CD4-positive, alpha-beta T cell treated with Interleukin-4 for 1 hour (primary cell): ENCODE measurements at regions not wholly inside any gene's neighbourhood (a gene's known extent, or its start where the extent isn't known, plus 50 kb on each side); places are given as distances from the start of the nearest gene placed in this dataset.

Source experiments
- DNase-seq, 2 donors: peaks; one replicate each; pipeline ENCODE4 v3.0.0-alpha.2; 2020 to 2022

- DNase-seq, result no peak
Measured at GRCh38 chr4:128524311-128524710, 236.7 kb upstream of the PGRMC2 start.

DNA sequence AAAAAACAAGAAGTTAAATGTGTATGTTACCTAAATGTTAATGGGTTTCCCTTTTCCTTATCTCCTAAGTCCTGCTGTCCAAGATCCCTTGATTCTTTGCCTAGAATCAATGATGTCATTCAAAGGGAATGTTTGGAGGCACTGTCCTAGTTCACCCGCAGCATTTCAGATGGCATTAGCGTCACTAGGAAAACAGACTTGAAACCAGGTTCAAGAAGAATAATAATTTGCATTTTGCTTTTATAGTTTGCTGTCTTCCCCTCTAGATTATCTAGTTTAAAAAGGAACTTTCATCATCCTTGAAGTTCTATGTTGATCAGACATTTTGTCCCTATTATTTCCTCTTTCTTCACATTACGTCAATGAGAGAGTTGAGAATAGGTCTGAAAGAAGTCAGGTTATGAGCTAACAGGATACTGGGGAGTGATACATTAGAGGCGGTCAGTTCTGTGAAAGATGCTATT lies 234.1 kb upstream of the PGRMC2 start:
- DNase-seq, result no peak

DNA sequence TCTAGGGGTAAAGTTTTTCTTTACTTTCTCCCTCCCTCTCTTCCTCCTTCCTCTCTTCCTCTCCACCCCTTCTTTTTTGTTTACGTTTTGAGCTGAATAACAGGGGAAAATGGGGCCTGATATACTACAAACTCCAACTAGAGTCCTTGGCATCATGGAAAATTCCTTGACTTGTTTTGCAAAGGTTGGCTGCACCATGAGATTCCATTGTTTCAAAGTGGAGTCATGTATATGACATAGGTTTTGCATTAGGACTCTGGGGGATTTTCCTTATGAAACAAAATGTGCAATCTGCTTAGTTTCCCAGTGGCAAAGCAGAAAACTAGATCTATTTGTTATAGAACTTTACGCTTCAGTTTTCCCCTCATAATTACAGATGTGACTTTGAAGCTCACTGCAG lies 233.5 kb upstream of the PGRMC2 start:
- DNase-seq, result no peak

- DNase-seq, result no peak
Measured at GRCh38 chr4:128519163-128519830, 231.7 kb upstream of the PGRMC2 start.

GRCh38 chr4:128517739-128518510 lies 230.3 kb upstream of the PGRMC2 start:
- no peak for DNase-seq

- DNase-seq, result no peak
Measured at GRCh38 chr4:128517096-128517738, 229.6 kb upstream of the PGRMC2 start.

DNA sequence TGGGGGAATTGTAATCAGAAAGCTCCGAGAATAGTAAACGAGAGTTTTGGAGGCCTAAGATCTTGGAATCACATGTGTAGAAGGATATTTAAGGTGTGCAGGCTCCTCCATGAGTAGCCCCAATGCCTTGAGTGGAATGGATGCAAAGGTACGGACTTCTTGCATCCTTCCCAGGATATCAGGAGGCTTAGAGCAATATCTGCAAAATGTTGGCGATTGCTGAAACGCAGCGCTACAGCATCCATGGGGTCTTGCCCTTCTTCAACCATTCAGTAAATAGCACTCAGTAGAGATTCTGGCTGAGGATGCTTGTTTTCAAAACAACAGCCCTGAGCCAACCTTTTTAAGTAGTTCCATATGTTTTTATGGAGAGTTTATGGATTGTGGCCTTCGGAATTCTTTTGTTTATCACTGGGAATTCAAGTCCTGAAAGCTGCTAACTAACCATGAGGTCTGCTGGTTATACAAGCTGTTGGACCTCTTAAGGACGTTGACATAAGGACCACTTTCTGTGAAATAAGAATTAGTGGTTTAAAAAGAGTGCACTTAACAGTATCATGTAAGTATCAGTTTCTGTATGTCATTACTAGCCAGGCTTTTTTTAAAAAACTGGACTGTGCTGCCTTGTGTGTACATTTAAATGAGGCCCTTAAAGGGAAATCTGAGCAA lies 228.8 kb upstream of the PGRMC2 start:
- DNase-seq, result no peak

GRCh38 chr4:128513664-128514484 lies 226.3 kb upstream of the PGRMC2 start:
- no peak for DNase-seq

DNA sequence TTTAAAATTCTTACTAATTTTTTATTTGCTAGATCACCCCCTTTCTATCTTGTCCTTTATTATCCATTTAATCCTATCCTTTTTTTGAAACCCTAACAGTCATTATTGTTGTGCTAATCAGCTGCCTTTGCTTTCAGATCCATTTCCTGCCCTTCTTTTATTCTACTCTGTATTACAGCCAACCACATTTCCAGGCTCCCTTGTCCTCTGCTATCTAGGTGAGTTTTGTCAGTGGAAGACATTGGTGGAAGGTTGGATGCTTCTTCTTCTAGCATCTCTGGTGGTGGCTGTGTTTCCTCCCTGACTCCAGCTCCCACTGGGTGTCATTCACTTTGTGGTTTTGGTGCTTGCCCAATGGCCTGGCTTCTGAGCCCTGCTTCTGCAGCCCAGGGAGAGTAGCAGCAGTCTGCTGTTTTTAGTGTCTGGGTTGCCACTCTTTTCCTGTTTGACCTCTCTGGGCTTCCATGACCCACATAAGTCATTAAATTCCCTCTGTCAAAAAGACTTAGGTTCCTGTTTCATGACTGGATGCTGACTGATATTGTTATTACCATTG lies 225.2 kb upstream of the PGRMC2 start:
- DNase-seq, result no peak

DNA sequence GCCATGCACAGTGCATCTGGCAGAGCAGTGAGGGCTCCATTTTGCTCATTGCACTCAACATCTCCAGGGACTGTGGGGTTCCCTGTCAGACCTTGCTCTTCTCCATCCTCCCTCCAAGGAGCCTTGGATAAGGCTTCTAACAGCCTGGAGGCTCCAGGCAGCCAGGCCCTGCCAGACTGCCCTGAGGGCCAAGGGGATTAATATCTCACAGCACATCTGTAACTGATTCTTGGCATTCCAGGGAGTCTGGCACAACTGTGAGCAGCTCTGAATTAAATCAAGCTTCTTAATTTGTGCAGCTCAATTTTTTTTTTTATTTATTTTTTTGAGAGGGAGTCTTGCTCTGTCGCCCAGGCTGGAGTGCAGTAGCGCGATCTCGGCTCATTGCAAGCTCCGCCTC lies 224.5 kb upstream of the PGRMC2 start:
- no peak for DNase-seq

- DNase-seq, result no peak
Measured at GRCh38 chr4:128510850-128511249, 223.2 kb upstream of the PGRMC2 start.

DNA sequence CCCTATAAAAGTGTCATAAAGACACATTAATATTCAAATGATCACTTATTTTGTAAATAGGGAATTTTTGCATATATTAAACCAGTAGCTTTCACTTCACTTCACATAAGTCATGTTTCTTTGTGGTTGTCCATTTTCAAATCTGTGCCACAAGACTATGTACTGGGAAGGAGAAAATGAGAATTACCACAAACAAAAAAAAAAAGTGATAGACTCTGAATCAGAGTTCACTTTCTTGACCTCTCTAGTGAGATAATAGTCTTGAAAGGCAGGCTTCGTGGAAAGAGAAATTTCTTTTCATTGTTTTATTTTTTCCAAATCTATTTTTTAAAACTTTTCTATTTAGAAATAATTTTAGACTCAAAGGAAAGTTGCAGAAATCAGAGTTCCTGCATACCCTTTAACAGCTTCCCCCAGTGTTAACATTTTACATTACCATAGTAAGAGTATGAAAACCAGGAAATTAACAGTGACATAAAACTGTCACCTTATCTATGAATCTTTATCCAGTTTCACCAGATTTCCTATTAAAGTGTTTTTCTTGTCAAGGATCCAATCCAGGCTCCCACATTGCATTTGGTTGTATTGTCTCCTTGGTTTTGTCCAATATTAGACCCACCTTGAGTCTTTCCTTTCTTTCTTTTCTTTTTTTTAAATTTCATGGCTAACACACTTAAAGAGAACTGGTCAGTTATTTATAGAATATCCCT lies 215.4 kb upstream of the PGRMC2 start:
- no peak for DNase-seq

DNA sequence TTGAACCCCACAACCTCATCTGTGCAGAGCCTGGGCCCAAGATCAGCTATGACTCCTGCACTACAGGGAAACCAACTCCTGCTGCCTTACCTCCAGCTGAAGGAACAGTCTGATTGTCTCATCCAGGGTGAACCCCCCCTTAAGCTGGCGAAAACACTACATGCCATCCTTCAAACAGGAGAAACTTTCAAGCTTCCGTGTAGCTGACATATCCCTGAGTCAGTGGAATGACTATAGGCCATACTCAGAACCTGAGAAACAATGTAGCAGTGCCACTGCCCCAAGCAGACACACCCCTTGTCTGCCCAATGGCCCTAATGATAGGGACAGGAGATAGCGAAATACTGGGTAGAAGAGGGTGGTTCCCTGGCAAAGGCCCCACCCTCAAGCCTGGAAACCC lies 213.6 kb upstream of the PGRMC2 start:
- no peak for DNase-seq

GRCh38 chr4:128488055-128488705 lies 200.6 kb upstream of the PGRMC2 start:
- DNase-seq, result no peak

DNA sequence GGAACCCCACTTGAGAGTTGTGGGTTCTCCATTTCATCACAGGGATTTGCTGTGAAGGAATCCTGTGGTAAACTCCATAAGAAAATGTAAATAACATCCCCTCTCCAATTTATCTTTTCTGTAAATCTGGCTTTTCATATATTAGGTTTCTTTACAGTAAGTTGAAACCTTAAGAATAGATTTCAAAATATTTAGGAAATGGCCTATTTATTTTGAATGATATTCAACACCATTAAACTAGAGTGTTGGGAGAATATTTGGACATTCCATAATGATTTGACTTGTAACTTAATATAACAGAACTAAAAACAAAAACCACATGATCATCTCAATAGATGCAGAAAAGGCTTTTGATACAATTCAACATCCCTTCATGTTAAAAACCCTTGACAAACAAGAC lies 197.3 kb upstream of the PGRMC2 start:
- DNase-seq, result no peak

DNA sequence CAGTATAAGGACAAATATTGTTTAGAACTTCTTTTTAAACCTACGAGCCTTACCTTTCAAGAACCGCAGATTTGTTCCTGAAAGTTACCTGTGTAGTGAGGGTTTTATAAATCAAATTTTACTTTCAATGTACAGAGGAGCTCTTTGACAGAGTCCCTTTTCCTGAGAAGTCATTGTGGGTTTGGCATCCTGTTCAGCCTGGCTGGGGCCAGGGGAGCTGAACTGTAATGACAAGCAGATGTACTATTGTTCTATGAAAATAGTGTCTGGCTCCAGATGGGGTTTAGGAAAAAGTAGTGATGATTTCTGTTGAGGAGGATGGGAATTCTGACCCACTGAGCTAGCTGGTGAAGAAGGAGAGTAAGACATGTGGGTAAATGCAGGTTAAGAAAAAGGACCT lies 196.2 kb upstream of the PGRMC2 start:
- DNase-seq, result no peak

DNA sequence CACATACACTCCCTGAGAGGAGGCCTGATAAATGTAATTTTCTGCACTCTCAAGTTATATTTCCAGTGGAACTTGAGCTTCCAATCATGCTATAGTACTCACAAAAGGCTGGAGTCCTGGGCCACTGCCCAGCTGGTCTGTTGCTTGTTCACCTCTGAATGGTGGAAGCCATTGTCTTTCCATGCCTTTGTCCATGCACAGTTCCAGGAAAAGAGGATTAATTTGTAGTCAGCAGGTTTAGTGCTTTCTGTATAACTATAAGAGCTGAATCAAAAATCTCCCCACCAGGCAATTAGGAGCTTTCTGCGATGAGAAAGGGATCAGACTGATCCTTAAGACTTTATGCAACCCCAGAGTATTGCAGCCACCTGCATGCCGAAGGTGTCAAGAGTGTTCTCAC lies 195.4 kb upstream of the PGRMC2 start:
- DNase-seq, result no peak

DNA sequence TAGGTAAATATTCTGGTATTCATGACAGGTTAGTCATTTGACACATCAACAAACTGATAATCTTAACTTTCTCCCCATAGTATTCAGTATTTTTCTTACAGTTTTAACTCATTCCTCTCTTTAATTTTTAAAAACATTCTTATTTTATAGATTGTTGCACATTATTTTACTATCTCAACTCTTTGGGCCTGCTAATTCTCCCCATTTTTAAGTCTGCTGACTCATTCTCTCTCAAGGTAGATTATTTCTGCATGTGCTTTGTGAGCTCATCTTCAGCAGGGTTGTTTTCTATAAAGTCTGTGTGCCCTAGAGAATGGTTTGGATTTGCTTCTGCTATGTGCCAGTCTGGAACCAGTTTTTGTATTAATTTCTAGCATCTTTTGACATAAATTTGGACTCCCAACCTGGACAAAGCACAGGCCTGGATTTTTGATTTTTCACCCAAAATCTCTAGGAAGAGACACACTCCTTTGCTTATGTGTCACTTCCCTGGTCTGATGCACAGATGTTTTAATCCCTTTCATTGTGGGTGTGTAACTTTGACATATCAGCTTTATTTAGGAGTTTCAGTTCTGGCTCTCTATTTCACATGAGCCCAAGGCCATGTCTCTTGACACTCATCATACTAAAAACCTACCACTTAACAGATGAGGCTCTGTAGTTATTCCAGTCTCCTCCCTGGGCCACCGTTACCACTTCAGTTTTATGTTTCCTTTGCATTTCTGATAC lies 194.3 kb upstream of the PGRMC2 start:
- DNase-seq, result no peak

GRCh38 chr4:128480945-128481344 lies 193.3 kb upstream of the PGRMC2 start:
- no peak for DNase-seq

- DNase-seq, result no peak
Measured at GRCh38 chr4:128477540-128477939, 189.9 kb upstream of the PGRMC2 start.
